CD4-positive, alpha-beta T cell treated with Interleukin-12 subunit alpha and Interleukin-12 subunit beta, for 1 hour (primary cell): ENCODE measurements at regions not wholly inside any gene's neighbourhood (a gene's known extent, or its start where the extent isn't known, plus 50 kb on each side); places are given as distances from the start of the nearest gene placed in this dataset.
"Not testable (repeated sequence)": the region's sequence is repeated elsewhere in the genome, so short reads cannot be mapped to it uniquely, and the experiment has no call there.

Experiments
- DNase-seq: peaks from one replicate; pipeline ENCODE4 v3.0.0-alpha.2; 2020

- no peak for DNase-seq
Observed at GRCh38 chr20:53891306-53891894, 179.0 kb downstream of the BCAS1 start.

GRCh38 chr20:53890443-53891305 is 179.7 kb downstream of the BCAS1 start:
- no peak for DNase-seq

DNA sequence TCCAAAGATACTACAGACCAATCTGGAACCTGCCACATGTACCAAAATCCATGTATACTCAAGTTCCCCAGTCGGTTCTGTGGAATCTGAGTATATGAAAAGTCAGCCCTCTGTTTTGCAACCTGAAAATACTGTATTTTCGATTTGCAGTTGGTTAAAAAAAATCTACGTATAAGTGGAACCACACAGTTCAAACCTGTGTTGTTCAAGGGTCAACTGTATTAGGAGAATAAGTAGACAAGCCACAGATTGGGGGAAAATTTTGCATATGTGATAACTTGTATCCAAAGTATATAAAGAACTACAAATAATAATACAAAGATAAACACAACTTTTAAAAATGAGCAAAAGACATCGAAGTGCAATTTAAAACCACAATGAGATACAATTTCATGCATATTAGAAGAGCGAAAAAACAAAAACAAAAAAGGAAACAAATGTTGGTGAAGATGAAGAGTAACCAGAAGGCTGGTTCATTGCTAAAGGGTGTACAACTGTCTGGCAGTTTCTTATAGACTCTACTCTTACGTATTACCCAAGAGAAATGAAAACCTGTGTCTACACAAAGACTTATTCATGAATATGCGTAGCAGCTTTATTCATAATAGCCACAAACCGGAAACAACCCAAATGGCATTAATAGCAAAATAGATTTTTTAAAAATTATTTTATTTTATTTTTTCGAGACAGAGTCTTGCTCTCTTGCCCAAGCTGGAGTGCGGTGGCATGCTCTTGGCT is 180.8 kb downstream of the BCAS1 start:
- no peak for DNase-seq

- no peak for DNase-seq
Observed at GRCh38 chr20:53888951-53889350, 181.4 kb downstream of the BCAS1 start.

GRCh38 chr20:53888510-53888909 is 181.9 kb downstream of the BCAS1 start:
- no peak for DNase-seq

DNA sequence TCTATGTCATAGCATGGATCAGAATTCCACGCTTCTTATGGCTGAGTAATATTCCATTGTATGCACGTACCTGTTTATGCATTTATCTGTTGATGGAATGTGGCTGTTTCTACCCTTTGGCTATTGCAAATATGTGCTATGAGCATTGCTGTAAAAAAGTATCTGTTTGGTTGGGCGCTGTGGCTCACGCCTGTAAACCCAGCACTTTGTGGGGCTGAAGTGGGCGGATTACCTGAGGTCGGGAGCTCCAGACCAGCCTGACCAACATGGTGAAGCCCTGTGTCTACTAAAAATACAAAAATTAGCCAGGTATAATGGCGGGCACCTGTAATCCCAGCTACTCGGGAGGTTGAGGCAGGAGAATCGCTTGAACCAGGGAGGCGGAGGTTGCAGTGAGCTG is 182.4 kb downstream of the BCAS1 start:
- DNase-seq = no peak

DNA sequence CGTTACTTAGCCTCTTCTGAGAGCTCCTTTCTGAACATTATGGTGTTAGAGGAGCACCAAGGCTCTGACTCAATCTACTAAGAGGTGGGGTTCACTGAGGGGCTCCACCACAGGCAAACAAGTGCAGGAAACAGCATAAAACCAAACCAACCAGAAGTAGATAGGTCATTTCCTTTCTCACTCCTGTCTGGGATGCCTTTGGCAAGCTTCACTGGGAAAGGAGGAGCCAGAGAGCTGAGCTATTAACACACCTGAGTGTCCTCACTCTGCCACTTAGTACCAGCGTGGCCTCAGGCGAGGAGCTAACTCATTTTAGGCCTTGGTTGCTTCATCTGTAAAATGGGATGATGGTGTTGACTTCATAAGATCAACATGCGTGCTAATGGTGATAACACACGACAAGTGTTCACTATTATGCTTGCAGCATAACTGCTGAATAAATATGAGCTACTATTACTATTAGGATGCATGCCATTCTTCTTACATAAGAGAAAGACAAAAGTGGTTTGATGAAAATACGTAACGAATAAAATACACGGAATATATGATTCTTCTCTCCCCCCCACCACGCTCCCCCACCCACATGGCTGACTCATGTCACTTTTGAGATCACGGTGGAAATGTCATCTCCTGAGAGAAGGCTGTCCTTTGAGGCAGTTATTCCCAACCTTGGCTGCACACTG is 185.4 kb downstream of the BCAS1 start:
- DNase-seq = no peak

DNA sequence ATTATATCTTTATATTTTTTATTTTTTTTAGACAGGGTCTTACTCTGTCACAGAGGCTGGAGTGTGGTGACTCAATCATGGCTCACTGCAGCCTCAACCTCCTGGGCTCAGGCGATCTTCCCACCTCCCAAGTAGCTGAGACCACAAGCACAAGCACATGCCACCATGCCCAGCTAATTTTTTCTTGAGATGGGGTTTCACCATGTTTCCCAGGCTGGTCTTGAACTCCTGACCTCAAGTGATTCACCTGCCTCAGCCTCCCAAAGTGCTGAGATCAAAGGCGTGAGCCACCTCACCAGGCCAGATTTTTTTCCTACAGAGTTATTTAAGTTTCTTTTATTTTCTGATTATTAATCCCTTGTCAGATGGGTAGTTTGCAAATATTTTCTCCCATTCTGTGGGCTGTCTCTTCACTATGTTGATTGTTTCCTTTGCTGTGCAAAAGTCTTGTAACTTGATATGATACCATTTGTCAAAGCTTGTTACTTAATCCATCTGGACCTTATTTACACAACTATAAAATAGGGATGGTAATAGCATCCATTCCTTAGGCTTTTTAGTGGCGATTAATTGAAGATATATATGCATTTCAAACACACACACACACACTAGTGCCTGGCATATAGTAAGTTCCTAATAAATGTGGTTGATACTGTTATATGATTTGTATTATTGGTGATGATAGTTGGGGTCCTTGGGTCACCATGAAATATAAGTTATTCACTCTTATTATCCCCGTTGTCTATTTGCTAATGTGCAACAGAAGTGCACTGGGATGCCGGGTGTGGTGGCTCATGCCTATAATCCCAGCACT is 187.1 kb downstream of the BCAS1 start:
- no peak for DNase-seq

DNA sequence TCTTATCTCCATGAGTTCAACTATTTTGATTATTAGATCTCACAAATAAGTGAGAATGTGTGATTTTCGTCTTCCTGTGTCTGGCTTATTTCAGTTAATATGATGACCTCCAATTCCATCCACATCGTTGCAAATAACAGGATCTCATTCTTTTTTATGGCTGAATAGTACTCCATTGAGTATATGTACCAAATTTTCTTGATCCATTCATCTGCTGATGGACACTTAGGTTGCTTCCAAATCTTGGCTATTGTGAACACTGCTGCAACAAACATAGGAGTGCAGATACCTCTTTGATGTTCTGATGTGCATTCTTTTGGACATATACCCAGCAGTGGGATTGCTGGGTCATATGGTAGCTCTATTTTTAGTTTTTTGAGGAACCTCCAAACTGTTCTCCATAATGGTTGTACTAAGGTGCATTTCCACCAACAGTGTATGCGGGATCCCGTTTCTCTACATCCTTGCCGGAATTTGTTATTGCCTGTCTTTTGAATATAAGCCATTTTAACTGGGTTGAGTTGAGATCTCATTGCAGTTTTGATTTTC is 187.9 kb downstream of the BCAS1 start:
- not testable (repeated sequence) for DNase-seq

GRCh38 chr20:53881362-53881761 is 189.0 kb downstream of the BCAS1 start:
- DNase-seq = no peak

DNA sequence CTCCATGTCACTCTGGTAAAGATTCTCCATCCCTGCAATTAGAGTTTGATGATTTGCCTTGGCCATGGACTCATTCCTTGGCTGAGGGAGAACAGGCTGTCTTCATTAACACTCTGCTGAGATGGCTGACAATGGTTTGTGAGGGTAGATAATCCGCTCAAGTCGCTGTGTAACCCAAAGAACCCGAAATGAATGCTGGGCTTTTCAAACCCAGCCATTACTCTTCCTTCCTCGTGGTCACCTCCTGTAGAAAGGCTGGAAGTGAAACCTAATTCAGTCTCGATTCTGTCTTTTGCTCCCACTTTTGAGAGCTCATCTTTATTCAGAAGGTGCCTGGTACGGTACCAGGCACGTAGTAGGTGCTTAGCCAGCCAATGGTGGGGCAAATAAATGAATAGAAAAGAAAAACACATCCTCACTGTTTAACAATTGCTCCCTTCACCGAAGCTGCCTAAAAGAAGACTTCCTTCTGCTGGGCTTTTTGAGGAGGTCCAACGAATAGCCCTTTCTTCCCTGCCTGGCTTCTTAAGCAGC is 190.2 kb downstream of the BCAS1 start:
- no peak for DNase-seq

GRCh38 chr20:53879048-53879684 is 191.2 kb downstream of the BCAS1 start:
- DNase-seq = no peak

GRCh38 chr20:53878262-53879047 is 191.9 kb downstream of the BCAS1 start:
- no peak for DNase-seq

DNA sequence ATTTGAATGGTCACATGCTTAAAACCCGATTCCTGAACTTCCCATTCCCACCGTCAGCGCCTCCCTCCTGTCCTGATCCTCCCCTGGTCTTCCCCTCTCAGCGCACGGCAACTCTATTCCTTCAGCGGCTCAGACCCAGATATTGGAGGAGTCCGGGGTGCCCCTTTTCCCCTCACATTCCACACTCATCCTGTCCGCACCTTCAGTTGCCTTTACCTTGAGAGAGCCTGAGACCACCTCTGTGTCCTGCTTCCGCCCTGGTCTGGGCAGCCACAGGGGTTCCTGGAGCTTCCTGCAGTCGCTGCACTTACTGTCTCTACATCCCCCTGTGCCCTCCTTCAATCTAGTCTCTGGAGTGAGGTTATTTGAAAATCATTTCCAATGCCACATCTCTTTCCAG is 193.4 kb downstream of the BCAS1 start:
- DNase-seq = no peak

DNA sequence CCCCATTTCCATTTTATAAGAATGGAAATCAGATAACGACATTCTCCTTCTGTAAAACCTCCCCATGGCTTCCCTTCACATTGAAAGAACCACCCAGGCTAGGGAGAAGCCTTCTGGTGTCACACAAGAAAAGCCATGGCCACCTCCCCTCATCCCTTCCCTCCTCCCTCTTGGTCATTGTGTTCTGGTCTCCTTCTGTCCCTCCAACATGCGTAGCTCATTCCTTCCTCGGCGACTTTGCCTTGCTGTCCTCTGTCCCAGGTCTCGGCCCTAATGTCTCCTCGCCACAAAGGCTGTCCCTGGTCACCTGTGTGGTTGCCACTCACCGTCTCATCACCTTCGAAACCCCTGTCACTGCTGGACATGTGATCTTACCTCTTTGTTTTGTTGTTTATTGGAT is 193.9 kb downstream of the BCAS1 start:
- no peak for DNase-seq

- DNase-seq = no peak
Observed at GRCh38 chr20:53875452-53875851, 194.9 kb downstream of the BCAS1 start.

DNA sequence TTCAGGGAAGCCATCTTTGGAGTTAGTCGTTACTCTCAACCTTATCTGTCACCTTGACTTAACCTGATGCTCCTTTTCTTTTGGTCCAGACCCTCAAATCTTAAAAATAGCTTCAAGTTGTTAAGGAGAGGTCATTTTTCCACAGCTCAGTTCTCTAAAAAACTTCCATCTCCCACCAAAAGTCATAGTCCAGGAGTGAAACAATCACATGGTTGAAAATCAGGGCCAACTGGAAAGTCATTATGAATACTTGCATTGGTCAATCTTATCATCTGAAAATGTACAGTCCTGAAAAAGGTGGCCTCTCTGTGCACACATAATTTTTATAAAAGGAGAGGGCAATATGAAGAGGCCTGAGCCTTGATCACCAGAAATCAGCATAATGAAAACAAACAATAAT is 195.7 kb downstream of the BCAS1 start:
- no peak for DNase-seq

DNA sequence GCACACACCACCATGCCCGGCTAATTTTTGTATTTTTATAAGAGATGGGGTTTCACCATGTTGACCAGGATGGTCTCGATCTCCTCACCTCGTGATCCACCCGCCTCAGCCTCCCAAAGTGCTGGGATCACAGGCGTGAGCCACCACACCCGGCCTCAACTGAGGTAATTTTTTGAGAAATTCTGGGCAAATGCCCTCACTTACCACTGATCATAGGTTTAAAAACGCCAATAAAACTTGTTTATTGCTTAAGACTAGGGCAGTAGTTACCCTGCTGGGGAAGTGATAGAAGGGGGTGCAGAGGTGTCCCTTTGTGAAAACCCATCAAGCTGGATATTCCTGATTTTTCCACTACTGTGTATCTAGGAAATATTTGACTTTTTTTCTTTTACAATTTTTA is 196.3 kb downstream of the BCAS1 start:
- DNase-seq = no peak

GRCh38 chr20:53873230-53873604 is 197.2 kb downstream of the BCAS1 start:
- DNase-seq = peak; percentile 23

DNA sequence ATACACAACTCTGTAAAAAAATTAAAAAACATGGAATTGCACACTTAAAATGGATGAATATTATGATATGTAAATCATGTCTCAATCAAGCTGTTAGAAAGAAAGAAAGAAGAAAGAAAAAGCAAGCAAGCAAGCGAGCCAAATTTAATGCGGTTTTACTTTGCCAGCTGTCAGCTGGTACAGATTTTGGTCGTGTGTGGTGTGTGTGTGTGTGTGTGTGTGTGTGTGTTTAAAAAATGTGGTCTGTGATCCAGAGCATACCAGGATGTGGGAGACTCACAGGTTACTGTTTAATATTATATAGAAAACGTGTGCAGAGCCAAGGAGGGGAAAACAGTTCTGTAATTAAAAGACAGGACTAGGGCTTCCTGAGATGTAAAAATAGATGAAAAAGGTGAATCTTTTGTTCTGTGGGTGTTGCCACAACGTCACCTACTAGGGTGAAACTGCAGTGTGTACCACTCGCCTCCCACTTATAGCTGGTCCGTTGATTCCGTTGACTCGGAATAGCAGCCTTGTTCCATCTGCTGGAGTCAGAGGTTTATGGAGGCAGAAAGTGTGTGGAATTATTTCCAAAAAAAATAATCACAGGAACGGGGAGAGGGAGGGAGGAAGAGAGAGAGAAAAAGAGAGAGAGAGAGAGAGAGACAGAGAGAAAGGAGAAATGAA is 197.7 kb downstream of the BCAS1 start:
- peak; percentile 74 for DNase-seq
